ENCODE measurements at regions not wholly inside any gene's neighbourhood (a gene's known extent, or its start where the extent isn't known, plus 50 kb on each side); places are given as distances from the start of the nearest gene placed in this dataset.

GRCh38 chr1:201747261-201747660 is 81.7 kb upstream of the IPO9 start:
- DNase-seq (ENCODE audit: low read depth) = no peak
- no peak overlapping the region for H3K4me3 ChIP-seq (ENCODE audit: low read depth, low read length)
- TF ChIP-seq, protein P1, sequence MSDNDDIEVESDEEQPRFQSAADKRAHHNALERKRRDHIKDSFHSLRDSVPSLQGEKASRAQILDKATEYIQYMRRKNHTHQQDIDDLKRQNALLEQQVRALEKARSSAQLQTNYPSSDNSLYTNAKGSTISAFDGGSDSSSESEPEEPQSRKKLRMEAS (IDR thresholded peaks at IDR 0.05; ENCODE audit: low read depth, low read length) = no peak
- TF ChIP-seq POLR2A (IDR thresholded peaks at IDR 0.05; ENCODE audit: extremely low read depth, insufficient read length) = no peak
- TF ChIP-seq, protein P2, sequence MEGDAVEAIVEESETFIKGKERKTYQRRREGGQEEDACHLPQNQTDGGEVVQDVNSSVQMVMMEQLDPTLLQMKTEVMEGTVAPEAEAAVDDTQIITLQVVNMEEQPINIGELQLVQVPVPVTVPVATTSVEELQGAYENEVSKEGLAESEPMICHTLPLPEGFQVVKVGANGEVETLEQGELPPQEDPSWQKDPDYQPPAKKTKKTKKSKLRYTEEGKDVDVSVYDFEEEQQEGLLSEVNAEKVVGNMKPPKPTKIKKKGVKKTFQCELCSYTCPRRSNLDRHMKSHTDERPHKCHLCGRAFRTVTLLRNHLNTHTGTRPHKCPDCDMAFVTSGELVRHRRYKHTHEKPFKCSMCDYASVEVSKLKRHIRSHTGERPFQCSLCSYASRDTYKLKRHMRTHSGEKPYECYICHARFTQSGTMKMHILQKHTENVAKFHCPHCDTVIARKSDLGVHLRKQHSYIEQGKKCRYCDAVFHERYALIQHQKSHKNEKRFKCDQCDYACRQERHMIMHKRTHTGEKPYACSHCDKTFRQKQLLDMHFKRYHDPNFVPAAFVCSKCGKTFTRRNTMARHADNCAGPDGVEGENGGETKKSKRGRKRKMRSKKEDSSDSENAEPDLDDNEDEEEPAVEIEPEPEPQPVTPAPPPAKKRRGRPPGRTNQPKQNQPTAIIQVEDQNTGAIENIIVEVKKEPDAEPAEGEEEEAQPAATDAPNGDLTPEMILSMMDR (IDR thresholded peaks at IDR 0.05; ENCODE audit: low read depth, low read length) = no peak
- no peak for TF ChIP-seq MYC (IDR thresholded peaks at IDR 0.05; ENCODE audit: low read depth, low read length)

DNA sequence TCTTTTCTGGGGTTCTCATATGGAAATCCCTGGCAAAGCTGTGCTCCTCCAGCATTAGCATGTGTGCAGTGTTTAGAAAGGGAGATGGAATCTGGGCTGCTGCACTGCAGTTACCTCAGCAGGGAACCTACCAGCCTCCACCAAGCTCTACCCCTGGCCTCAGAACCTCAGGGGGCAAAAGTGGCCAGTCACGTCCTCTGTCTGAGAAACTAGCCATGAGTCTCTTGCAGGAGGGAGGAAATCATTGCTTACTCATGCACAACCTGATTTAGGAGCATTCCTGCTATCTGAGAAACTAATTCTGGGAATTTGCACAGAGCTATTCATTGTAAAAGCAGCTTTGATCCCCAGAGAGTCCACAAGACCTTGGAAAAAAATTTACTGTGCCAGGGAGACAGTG is 80.6 kb upstream of the IPO9 start:
- TF ChIP-seq, protein P2 (IDR thresholded peaks at IDR 0.05; ENCODE audit: low read depth, low read length) = no peak
- TF ChIP-seq MYC (IDR thresholded peaks at IDR 0.05; ENCODE audit: low read depth, low read length) = no peak
- no peak for TF ChIP-seq POLR2A (IDR thresholded peaks at IDR 0.05; ENCODE audit: extremely low read depth, insufficient read length)
- TF ChIP-seq, protein P1 (IDR thresholded peaks at IDR 0.05; ENCODE audit: low read depth, low read length) = no peak
- H3K4me3 ChIP-seq (ENCODE audit: low read depth, low read length) = no peak overlapping the region
- DNase-seq (ENCODE audit: low read depth) = no peak

- TF ChIP-seq, protein P2 (IDR thresholded peaks at IDR 0.05; ENCODE audit: low read depth, low read length) = no peak
- TF ChIP-seq MYC (IDR thresholded peaks at IDR 0.05; ENCODE audit: low read depth, low read length) (no peak), POLR2A (IDR thresholded peaks at IDR 0.05; ENCODE audit: extremely low read depth, insufficient read length) (no peak)
- TF ChIP-seq, protein P1 (IDR thresholded peaks at IDR 0.05; ENCODE audit: low read depth, low read length) = no peak
Observed at GRCh38 chr1:201749059-201749690, 79.8 kb upstream of the IPO9 start.

GRCh38 chr1:201750120-201750519 is 78.8 kb upstream of the IPO9 start:
- TF ChIP-seq, protein P1 (IDR thresholded peaks at IDR 0.05; ENCODE audit: low read depth, low read length) = no peak
- TF ChIP-seq, protein P2 (IDR thresholded peaks at IDR 0.05; ENCODE audit: low read depth, low read length) = no peak
- TF ChIP-seq MYC (IDR thresholded peaks at IDR 0.05; ENCODE audit: low read depth, low read length) (no peak), POLR2A (IDR thresholded peaks at IDR 0.05; ENCODE audit: extremely low read depth, insufficient read length) (no peak)
- no peak overlapping the region for H3K4me3 ChIP-seq (ENCODE audit: low read depth, low read length)
- DNase-seq (ENCODE audit: low read depth) = no peak

More at GRCh38 chr1:201749059-201749690, 79.8 kb upstream of the IPO9 start:
- no peak for DNase-seq (ENCODE audit: low read depth)
- no peak overlapping the region for H3K4me3 ChIP-seq (ENCODE audit: low read depth, low read length)

GRCh38 chr1:201750934-201751333 is 78.0 kb upstream of the IPO9 start:
- no peak for DNase-seq (ENCODE audit: low read depth)
- no peak for TF ChIP-seq POLR2A (IDR thresholded peaks at IDR 0.05; ENCODE audit: extremely low read depth, insufficient read length)

DNA sequence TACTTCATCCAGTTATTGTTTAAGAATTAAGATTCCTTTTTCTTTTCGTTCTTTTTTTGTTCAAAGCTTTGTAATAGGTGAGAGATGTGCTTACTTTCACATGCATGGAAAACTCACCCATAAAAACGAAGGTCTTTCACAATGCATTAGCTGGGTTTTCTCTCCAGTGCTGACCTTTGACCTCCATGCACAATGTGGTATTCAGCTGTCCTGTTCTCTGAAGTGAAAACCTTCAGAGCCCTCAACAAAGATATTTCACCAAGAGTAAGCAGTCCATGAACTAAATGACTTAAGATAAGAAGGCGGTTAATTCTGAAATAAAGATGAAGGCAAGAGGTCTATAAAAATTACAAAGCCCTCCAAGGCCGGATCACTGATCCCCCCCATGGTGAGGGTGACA is 77.1 kb upstream of the IPO9 start:
- no peak overlapping the region for H3K4me3 ChIP-seq (ENCODE audit: low read depth, low read length)
- no peak for DNase-seq (ENCODE audit: low read depth)
- TF ChIP-seq, protein P2 (IDR thresholded peaks at IDR 0.05; ENCODE audit: low read depth, low read length) = no peak
- TF ChIP-seq POLR2A (IDR thresholded peaks at IDR 0.05; ENCODE audit: extremely low read depth, insufficient read length) (no peak), MYC (IDR thresholded peaks at IDR 0.05; ENCODE audit: low read depth, low read length) (no peak)
- TF ChIP-seq, protein P1 (IDR thresholded peaks at IDR 0.05; ENCODE audit: low read depth, low read length) = no peak

More at GRCh38 chr1:201750934-201751333, 78.0 kb upstream of the IPO9 start:
- no peak overlapping the region for H3K4me3 ChIP-seq (ENCODE audit: low read depth, low read length)

Measured in NB4 (cell line).